TTC549 (cell line): ENCODE measurements at regions not wholly inside any gene's neighbourhood (a gene's known extent, or its start where the extent isn't known, plus 50 kb on each side); places are given as distances from the start of the nearest gene placed in this dataset.
"Not testable (repeated sequence)": the region's sequence is repeated elsewhere in the genome, so short reads cannot be mapped to it uniquely, and the experiment has no call there.

ENCODE experiments used
- FAIRE-seq: peaks from 2 replicates; lab custom pipeline; 2012; peaks lifted over from hg19 to GRCh38; lab: Jason Lieb, UNC

DNA sequence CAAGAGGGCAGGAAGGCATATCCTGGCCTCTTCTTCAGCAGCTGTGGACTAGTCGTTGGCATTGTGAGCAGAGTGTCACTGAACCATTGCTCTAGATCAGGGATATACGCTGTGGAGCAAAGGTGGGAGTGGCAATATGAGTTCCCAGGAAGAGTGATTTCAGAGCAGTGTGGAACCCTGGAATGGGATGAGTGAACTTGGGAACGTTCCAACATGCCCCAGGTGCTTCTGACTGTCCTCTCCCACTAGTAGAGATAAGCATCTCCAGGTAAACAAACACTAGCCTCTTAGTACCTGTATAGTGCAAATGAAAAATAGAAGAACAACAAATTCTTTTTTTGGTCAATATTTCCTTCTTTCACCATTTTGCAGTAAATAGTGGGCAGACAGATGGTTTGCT lies 123.6 kb upstream of the VEPH1 start:
- FAIRE-seq = no peak

DNA sequence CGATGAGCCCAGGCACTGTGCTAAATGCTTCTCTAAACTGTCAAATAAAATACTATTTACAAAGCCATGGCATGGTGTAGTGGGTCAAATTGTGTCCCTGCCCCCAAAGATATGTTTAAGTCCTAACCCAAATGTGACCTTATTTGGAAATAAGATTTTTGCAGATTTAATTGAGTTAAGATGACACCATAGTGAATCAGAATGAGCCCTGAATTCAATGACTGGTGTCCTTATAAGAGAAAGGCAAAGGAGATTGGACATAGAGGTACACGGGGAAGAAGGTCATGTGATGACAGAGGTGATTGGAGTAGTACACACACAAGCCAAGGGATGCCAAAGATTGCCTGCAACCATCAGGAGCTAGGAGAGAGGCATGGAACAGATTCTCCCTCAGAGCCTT lies 121.6 kb upstream of the VEPH1 start:
- FAIRE-seq = no peak

DNA sequence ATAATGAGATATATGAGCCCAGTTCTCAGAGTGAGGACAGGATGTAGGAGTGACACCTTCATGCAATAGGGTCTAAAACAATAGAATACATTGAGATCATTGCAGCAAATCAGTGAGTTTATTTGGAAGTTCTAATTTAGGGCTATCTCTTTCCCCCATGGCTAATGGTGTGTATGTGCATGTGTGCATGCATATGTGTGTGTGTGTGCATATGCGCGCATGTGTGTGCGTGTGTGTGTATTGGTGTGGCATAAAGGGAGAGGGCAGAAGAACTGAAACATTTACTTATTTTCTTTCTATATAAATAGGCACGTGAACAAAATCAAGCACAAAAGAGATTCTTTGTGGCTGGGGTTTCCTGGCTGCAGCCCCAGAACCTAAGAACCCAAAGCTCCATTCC lies 115.7 kb upstream of the VEPH1 start:
- FAIRE-seq = no peak

DNA sequence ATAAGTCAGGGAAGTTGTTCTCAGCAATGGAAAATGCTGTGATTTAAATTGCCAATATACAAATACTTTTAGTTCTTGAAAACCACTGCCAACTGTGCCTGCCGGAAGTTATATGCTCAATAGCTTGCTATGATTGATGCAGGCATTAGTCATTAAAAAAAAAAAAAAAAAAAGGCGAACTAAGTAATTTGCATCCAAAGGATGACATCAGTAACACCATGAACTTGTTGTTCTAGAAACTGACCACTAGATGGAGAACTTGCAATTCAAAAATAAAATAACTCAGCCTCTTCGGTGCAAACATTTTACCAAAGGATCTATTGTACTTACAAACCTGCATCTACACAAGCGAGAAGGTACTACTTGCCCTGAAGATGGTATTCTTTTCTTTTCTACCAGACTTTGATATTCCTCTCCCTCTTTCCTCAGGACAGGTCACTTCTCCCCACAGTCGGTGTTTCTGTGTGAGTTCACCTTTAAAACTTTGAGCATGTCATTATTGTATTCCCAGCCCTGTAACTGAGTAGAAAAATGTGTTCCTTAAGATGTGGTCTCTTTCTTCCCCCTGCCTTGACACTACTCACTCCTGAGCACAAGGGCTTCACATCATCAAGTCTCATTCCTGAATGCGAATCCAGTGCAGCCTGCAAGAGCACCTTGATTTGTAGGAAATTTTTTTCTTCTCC lies 115.0 kb upstream of the VEPH1 start:
- peak; percentile 69 for FAIRE-seq

DNA sequence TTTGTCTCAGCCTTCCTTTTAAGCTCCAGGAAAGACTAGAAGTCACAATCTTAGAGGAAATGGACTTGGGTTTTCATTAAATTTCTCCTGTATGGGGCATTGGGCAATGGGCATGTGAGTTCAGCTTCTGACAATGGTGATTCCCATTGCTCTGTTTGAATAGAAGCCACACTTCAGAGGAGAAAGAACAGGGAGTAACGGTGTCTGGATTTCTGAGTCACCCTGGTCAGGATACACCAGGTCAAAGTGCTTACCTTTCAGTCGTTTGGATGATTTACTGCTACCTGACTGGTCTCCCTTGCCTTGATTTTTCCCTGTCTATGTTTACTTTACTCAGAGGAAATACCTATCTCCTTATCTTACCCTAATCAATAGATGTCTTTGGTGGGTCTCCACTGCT lies 111.7 kb upstream of the VEPH1 start:
- FAIRE-seq = no peak

DNA sequence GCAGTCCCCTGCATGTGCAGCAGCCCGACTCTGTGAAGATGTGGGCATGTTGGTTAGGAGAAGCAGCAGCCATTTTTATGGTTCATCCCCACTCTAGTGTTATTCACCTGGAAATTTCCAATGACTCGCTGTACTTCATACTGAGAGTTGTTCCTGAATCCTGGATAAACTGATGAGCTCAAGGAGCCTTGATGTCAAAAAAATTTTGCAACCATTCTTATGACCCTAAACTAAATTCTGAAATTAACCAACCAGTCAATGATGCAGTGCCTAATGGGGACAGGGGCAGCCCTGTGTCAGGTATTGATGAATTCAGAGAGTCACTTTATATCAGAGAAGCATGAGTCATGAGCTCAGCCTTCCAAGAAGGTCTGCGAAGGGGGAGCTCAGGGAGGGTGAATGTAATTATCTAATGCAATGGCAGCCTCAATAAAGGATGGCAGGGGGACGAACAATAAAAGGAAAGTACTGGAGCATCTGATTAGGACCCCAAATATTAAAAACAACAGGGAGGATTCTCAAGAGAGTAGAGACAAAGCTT lies 108.4 kb upstream of the VEPH1 start:
- FAIRE-seq = no peak

DNA sequence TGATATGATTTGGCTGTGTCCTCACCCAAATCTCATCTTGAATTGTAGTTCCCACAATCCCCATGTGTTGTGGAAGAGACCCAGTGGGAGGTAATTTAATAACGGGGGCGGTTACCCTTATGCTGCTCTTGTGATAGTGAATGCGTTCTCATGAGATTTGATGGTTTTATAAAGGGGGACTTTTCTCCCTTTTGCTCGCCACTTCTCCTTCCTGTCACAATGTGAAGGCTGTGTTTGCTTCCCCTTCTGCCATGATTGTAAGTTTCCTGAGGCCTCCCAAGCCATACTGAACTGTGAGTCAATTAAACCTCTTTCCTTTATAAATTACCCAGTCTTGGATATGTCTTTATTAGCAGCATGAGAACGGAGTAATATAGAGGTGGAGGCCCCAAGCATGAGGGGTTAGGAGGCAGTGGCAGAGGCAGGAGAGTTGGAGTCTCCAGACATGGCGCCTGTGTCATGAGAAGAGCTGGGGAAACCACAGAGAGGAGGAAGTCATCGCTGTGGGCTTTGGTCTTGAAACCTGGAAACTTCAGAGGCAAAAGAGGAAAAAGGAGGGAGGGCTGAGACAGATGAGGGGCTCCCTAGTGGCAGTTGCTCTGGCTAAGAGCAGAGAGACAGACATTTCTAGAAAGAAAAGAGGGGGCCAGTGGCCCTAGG lies 107.8 kb upstream of the VEPH1 start:
- FAIRE-seq = no peak

DNA sequence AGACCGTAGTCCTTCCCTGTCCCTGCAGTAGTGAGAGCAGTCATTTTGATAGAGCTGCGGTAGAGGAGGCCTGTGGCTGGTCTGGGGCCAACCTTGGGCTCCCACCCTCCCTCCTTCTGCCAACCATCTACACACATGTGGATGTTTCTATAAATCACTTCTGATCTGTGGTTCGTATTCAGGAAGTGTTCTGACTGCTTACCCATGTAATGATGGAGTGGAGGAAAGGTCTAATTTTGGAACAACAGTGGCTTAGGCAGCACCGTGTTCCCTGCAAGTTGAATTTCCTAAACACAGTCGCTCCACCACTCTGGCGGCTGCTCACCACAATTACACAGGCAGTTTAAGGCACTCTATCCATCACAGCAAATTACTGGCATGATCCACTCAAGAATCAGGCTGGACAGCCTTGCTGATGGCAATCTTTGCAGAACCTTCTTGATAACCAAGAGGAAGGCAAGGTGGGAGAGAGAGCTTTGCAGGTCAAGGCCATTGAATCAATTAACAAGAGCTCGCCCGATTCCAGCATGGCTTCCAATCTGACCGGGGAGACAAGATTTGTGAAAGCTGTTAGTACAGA lies 104.7 kb upstream of the VEPH1 start:
- FAIRE-seq = no peak

DNA sequence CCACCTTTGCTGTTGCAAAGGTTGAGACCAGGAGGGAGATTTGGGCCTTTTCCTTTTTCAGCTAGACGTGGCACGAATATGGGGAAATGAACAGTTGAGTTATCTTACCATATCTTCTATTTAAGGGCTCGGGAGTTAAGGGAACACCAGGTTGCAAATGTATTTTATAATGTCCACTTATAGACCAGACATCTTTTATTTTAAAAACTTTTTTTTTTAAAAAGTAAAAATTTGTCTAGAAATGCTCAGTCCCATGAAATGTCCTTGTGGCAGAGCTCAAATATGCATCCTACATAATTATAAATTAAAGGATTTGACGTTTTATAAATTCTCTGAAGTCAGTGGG lies 103.6 kb upstream of the VEPH1 start:
- FAIRE-seq = no peak

DNA sequence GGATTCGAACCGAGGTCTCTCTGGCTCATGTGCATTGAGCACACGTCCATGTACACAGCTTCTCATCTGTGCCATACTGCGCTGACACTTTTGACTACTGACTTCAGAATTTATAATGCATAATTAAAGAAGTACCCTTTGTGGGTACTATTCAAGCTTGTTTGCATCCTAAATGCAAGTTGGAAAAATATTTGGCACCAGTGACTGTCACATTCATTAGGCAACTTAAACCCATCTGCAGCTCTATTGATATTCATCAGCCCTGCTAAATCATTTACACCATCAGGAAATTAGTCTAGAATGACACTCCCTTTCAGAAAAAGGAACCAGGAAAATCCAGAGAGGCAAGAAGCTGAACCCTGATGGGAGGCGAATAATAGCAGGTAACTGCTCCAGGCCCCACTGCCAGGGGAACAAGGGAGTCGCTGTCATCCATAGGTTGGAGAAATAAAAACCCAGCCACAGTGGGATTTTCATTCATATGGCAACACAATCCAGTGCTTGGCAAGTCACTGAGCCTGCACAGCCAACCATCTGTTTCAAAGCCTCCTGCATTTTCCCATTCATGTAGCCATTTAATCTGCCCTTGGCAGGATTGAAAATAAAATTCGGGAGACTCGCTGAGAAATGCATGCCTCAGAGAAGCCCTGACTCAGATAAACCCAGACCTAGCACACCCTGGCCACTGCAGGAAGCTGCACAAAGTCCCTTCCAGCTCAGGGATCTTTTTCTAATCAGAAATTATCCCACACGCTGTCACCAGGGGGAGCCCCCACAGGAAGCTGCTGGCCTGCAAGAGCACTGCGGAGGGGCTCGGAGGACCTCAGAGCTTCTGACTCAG lies 103.0 kb upstream of the VEPH1 start:
- FAIRE-seq = no peak

DNA sequence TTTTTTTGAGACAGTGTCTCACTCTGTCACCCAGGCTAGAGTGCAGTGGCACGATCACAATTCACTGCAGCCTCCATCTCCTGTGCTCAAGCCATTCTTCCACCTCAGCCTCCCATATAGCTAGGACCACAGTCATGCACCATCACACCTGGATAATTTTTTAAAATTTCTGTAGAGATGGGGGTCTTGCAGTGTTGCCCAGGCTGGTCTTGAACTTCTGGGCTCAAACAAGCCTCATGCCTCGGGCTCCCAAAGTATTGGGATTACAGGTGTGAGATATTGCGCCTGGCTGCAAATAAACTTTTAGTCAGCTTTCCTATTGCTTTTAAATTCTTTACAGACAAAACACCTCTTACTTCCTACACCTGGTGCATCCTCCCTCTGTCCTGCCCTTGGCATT lies 102.1 kb upstream of the VEPH1 start:
- FAIRE-seq = no peak

DNA sequence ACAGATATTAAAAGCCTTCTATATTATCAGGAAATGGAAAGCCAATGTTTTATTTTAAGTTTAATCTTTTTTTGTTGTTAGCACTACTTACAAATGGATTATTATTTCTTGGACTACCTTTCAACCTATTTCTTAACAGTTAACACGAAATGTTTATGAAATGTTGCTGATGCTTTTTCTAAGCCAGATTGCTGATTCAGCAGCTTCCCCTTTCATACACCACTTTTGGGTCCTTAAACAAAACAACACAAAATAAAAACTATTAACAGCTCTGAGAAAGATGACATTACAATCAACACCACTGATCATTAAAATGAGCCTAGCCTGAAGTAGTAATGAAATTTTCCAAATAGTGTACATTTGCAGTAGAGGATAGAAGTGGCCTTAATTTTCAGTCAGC lies 99.2 kb upstream of the VEPH1 start:
- no peak for FAIRE-seq

DNA sequence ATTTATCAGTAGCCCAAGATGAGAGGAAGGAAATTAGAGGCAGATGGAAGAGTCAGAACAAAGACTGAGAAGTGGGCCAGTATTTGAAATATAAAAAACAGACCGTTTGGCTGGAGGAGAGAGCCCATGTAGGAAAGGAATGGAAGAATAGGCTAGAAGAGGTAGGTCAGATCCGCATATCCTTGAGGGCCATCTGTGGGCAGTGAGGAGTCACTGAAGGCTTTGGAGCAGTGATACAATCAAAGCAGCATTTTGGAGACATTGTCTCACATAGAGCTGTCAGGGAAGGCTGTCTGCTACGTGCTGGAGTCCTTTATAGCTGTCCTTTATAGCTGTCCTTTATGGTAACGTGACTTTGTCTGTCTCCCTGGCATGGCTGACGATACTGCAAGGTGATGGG lies 92.0 kb upstream of the VEPH1 start:
- FAIRE-seq = no peak

DNA sequence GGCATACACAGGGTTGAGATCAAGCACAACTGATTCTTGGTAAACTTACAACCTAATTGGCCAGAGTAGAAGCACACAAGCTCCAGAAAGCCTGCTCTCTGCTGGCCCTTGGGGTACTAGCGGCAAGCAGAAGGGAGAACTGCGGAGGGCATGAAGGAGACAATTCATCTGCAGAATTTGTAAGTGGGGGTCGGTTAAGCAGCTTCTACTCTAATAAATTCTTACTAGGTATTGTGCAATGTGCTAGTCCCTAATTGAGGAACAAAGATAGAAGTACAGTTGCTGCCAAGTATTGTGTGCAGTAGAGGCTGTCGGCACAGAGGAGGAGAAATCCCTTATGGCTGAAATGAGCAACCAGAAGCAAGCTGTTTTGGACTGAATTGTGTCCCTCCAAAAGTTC lies 91.2 kb upstream of the VEPH1 start:
- FAIRE-seq = no peak

DNA sequence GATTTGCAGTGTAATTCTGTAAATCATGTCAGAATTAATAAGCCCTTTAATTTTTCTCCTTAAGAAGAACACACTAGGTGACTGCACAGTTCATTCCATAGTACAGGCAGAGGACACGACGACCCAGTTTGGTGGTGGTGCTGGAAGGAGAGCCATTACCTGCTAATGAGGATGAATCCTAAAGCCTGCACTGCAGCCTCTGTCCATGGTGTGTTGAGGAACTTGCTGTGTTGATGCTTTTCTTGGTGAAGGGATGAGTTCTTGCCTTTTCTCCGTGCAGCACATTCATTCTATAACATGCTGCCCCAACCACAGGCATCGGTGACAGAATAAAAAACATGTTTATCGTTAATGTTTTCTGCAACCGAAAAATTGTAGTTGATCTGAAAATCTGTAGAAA lies 89.6 kb upstream of the VEPH1 start:
- FAIRE-seq = no peak

DNA sequence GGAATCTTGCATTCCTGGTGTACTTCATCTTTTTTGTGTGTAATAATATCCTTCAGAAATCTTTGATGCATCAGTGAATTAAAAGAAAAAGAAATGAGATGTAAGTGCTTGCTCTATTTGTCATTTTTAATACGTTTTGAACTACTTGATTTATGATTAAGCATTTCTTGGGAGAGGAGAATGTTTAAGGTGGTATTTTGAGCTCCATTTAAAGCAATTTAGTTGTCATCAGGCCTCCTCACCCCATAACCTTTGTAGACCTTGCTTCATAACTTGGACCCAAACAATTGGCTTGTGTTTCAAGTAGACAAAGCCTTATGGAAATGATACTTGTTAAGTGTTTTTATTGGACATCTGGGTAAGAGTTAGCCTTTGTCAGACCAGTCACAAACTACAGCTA lies 87.1 kb upstream of the VEPH1 start:
- no peak for FAIRE-seq

DNA sequence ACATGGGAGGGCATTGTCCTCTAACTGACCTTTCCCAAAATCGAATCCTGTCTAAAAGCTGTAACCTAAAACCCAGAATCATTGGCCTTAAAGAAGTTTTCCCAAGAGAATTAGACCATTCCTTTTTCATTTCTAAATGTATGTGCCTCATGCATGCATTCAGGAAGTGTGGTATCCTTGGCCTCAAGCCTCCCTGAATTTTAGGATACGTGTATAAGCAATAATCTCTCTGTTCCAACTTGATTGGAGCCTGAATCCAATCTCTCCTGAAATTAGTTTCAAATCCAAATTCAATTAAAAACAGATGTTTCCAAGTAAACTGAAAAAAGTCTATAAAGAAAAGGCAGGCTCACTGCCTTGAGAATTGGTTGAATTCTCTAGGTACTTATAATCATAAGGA lies 86.0 kb upstream of the VEPH1 start:
- no peak for FAIRE-seq

DNA sequence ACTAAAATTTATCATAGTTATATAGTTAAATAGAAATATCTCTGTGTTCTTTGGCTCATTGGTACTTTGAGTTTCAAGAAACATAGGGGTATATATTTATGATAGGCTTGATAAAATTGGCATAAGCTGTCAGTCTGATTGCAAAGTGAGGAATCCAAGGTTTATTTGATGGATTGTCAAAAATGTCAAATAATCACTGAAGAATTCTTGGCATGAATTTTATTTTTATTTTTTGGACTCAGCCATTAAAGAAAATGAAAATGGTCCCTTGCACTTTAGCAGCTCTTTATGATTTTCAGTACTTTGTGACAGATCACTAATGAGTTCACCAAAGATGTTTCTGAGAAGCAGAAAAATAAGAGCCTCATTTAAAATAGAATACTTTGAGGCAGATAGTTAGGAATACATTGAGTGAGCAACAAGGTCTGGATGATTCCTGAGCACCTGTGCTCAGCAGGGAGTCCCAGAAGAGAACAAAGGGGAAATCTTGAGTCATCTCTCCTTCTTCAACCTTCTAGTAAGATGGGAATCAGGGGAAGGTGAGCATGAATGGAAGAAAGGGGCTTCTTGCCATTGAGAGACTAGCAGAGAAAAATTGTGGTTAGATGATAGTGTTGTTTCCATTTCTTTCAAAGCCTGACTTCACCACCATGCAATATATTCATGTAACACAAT lies 85.3 kb upstream of the VEPH1 start:
- no peak for FAIRE-seq

DNA sequence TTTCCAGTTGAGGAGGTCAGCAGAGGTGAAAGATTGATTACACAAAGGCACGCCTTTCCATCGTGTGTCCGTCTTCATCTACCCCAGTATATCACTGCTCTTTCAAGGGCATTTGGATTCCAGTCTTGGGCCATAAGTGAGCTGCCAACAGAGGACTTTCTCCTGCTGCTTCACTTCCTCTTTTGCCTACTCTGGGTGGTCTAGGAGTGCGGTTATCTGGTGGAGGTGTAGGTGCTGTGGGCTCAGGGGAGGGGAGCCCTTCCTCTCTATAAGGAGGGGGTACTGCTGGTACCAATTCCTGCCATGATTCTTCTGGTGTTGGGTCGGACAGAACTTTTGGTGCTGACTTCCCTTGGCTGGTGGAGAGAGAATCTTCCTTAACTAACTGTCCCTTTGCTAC lies 83.1 kb upstream of the VEPH1 start:
- FAIRE-seq = no peak

DNA sequence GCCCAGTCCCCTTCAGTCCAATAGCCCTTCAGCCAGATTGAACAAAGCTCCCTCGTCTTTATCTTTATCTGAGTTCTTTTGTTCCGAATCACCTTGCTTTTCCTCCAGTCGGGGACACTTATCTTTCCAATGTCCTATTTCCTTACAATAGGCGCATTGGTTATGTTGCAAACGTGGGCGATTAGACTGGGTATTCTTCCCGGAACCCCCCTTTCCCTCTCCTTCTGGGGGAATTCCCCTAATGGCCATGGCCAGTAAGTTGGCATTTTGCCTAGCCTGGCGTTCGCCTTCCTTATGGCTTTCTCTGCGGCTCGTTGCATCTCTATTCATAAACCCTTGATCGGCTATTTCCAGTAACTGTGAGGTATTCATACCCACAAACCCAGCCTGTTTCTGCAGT lies 82.2 kb upstream of the VEPH1 start:
- no peak for FAIRE-seq

DNA sequence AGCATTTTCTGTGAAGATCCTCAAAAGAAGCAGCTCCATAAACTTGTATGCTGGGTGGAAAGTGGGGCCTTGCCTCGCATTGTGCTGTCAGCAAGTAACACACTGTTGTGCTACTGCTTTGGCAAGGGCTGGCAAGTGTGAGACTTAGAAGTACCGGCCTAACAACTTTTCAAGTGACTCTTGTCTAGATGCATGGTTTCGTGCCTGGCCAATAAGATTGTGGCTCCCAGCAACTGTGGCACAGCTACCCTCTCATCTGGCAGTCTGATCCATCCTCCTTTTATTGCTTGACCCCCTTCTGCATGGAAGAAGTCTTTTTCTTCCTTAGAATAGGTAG lies 79.4 kb upstream of the VEPH1 start:
- no peak for FAIRE-seq

DNA sequence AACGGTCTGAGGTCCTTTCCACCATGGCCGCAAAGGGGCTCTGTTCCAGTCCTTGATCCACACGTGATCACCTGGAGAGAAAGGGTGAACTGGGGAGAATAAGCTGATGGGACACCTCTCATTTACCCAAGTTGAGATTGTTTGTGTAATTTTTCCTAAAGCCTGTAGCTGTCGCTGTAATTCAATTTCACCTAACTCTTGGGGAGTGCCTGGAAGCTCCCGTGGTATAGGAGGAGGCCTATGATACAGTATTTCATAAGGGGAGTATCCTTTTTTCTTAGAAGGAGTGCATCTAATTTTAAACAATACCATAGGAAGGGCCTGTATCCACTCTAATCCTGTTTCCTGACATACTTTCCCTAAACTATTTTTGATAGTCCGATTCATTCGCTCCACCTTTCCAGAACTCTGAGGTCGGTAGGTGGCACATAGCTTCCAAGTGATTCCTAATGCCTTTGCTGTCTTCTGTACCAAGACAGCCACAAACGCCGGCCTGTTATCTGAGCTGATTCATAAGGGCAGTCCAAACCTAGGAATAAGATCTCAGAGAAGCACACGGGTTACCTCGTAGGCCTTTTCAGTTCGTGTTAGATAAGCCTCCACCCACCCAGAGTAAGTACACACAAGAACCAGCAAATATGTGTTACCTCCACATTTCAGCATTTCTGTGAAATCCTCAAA lies 78.9 kb upstream of the VEPH1 start:
- not testable (repeated sequence) for FAIRE-seq
